ENCODE measurements at regions not wholly inside any gene's neighbourhood (a gene's known extent, or its start where the extent isn't known, plus 50 kb on each side); places are given as distances from the start of the nearest gene placed in this dataset.

DNA sequence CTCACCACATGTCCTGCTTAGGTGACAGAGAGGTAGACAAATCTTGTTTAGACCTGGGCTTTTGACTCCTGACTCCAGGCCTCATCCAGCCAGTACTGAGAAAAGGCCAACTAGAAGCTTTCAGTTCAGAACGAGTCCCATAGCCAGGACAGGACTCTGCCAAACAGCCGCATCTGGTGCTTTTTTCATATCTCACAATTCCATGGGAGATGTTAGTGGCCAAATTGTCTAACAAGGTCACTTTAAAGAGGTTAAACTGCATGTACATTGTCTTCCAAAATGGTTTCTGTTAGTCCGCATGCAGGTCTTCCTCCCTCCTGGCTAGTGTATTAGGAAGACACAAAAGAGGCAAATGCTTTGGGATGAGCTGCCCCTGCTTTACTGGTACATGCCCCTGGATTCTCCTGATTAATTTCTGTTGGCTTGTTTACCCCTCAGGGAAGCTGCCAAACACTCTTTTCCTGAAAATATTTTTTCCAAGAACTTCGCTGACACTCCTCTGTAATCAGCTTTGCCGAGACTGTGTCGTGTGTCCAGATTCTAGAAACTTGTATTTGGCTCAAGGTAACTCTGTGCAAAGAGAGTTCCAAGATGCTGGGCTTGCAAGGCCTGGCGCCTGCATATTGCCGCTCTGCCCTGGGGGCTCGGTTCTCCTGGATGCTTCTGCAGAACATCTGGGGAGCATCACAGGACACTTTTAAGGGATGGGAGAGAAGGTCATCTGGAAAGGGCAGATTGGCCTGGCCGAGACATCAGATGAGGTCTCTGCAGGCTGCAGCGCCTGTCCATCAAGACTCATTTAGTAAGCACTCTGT is 209.2 kb upstream of the APCDD1 start (continued):
- TF ChIP-seq, protein P1, sequence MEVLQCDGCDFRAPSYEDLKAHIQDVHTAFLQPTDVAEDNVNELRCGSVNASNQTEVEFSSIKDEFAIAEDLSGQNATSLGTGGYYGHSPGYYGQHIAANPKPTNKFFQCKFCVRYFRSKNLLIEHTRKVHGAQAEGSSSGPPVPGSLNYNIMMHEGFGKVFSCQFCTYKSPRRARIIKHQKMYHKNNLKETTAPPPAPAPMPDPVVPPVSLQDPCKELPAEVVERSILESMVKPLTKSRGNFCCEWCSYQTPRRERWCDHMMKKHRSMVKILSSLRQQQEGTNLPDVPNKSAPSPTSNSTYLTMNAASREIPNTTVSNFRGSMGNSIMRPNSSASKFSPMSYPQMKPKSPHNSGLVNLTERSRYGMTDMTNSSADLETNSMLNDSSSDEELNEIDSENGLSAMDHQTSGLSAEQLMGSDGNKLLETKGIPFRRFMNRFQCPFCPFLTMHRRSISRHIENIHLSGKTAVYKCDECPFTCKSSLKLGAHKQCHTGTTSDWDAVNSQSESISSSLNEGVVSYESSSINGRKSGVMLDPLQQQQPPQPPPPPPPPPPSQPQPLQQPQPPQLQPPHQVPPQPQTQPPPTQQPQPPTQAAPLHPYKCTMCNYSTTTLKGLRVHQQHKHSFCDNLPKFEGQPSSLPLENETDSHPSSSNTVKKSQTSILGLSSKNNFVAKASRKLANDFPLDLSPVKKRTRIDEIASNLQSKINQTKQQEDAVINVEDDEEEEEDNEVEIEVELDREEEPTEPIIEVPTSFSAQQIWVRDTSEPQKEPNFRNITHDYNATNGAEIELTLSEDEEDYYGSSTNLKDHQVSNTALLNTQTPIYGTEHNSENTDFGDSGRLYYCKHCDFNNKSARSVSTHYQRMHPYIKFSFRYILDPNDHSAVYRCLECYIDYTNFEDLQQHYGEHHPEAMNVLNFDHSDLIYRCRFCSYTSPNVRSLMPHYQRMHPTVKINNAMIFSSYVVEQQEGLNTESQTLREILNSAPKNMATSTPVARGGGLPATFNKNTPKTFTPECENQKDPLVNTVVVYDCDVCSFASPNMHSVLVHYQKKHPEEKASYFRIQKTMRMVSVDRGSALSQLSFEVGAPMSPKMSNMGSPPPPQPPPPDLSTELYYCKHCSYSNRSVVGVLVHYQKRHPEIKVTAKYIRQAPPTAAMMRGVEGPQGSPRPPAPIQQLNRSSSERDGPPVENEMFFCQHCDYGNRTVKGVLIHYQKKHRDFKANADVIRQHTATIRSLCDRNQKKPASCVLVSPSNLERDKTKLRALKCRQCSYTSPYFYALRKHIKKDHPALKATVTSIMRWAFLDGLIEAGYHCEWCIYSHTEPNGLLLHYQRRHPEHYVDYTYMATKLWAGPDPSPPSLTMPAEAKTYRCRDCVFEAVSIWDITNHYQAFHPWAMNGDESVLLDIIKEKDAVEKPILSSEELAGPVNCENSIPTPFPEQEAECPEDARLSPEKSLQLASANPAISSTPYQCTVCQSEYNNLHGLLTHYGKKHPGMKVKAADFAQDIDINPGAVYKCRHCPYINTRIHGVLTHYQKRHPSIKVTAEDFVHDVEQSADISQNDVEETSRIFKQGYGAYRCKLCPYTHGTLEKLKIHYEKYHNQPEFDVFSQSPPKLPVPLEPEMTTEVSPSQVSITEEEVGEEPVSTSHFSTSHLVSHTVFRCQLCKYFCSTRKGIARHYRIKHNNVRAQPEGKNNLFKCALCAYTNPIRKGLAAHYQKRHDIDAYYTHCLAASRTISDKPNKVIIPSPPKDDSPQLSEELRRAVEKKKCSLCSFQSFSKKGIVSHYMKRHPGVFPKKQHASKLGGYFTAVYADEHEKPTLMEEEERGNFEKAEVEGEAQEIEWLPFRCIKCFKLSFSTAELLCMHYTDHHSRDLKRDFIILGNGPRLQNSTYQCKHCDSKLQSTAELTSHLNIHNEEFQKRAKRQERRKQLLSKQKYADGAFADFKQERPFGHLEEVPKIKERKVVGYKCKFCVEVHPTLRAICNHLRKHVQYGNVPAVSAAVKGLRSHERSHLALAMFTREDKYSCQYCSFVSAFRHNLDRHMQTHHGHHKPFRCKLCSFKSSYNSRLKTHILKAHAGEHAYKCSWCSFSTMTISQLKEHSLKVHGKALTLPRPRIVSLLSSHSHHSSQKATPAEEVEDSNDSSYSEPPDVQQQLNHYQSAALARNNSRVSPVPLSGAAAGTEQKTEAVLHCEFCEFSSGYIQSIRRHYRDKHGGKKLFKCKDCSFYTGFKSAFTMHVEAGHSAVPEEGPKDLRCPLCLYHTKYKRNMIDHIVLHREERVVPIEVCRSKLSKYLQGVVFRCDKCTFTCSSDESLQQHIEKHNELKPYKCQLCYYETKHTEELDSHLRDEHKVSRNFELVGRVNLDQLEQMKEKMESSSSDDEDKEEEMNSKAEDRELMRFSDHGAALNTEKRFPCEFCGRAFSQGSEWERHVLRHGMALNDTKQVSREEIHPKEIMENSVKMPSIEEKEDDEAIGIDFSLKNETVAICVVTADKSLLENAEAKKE (CRISPR knock-in tag; IDR thresholded peaks at IDR 0.05): no peak
- no peak for TF ChIP-seq NANOG (IDR thresholded peaks at IDR 0.05; ENCODE audit: borderline replicate concordance)
- no peak for TF ChIP-seq ZNF331 (CRISPR knock-in tag; IDR thresholded peaks at IDR 0.05; ENCODE audit: low read depth)
- no peak for TF ChIP-seq STAT1 (IDR thresholded peaks at IDR 0.05; ENCODE audit: unreplicated experiment)
- no peak for TF ChIP-seq JUNB (IDR thresholded peaks at IDR 0.05; ENCODE audit: unreplicated experiment)
- TF ChIP-seq, protein P2, sequence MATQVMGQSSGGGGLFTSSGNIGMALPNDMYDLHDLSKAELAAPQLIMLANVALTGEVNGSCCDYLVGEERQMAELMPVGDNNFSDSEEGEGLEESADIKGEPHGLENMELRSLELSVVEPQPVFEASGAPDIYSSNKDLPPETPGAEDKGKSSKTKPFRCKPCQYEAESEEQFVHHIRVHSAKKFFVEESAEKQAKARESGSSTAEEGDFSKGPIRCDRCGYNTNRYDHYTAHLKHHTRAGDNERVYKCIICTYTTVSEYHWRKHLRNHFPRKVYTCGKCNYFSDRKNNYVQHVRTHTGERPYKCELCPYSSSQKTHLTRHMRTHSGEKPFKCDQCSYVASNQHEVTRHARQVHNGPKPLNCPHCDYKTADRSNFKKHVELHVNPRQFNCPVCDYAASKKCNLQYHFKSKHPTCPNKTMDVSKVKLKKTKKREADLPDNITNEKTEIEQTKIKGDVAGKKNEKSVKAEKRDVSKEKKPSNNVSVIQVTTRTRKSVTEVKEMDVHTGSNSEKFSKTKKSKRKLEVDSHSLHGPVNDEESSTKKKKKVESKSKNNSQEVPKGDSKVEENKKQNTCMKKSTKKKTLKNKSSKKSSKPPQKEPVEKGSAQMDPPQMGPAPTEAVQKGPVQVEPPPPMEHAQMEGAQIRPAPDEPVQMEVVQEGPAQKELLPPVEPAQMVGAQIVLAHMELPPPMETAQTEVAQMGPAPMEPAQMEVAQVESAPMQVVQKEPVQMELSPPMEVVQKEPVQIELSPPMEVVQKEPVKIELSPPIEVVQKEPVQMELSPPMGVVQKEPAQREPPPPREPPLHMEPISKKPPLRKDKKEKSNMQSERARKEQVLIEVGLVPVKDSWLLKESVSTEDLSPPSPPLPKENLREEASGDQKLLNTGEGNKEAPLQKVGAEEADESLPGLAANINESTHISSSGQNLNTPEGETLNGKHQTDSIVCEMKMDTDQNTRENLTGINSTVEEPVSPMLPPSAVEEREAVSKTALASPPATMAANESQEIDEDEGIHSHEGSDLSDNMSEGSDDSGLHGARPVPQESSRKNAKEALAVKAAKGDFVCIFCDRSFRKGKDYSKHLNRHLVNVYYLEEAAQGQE (IDR thresholded peaks at IDR 0.05; ENCODE audit: unreplicated experiment): no peak
- TF ChIP-seq, protein P3, sequence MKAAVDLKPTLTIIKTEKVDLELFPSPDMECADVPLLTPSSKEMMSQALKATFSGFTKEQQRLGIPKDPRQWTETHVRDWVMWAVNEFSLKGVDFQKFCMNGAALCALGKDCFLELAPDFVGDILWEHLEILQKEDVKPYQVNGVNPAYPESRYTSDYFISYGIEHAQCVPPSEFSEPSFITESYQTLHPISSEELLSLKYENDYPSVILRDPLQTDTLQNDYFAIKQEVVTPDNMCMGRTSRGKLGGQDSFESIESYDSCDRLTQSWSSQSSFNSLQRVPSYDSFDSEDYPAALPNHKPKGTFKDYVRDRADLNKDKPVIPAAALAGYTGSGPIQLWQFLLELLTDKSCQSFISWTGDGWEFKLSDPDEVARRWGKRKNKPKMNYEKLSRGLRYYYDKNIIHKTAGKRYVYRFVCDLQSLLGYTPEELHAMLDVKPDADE (IDR thresholded peaks at IDR 0.05): no peak
- no peak for TF ChIP-seq EZH2 (IDR thresholded peaks at IDR 0.05; ENCODE audit: low read depth, unreplicated experiment)
